Stimulated activated CD8-positive, alpha-beta memory T cell treated with anti-CD3 and anti-CD28 coated beads, Interleukin-7, amount 100 ng/mL, for 48 hours (primary cell): ENCODE measurements at regions not wholly inside any gene's neighbourhood (a gene's known extent, or its start where the extent isn't known, plus 50 kb on each side); places are given as distances from the start of the nearest gene placed in this dataset.

ENCODE experiments used
- DNase-seq, 2 donors: peaks; one replicate each; pipeline ENCODE4 v3.0.0-alpha.2; 2020; ENCODE audit warnings: low read depth in 1 of 2; ENCODE audit errors: extremely low read depth in 1 of 2

DNA sequence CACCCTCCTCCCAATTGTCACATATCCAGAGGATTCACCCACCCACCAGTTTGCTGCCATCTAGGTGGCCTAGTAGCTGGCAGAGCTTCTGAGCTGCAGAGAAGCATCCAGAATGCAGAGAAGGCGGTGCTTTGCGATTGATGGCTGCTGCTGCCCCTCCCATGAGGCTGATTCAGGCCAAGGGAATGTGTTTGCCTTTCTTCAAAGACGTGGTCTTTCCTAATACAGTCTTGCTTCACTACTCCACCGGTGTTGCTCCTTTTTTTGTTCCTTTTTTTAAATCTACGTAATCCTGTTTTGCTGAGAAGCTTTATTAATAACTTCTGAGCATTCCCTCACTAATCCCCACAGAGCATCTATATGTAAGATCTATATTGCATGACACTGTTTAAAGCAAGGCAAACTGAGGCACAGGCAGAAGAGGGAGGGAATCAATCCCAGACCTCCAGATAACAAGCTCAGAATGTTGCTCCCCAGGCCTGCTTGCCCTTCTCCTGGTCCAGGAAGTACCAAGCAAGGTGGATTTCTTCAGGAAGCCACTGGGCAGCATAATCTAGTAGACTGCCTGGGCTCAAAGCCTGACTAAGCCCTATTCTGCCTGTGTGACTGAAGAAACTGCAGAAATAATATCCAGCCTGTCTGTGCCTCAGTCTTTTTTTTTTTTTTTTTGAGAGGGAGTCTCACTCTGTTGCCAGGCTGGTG, 275.5 kb upstream of the FMN2 start:
- DNase-seq = no peak

DNA sequence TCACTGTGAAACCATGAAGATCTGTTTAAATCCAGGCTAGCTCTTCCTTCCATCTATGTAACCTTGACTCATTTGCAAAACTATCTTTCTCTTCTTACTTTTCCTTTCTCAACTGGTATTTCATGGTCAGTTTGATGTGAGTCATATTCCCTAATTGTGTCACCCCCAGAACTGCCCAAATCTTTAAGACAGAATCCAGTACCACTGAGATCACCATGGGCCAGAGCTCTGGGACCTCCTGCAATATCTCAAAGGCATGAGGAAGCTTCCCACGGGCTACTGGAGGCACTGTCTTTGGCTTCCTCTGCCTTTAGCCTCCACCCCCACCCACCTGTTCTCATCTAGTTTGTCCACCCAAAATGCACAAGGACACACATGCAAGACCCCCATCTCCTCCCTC, 274.4 kb upstream of the FMN2 start:
- DNase-seq = no peak

DNA sequence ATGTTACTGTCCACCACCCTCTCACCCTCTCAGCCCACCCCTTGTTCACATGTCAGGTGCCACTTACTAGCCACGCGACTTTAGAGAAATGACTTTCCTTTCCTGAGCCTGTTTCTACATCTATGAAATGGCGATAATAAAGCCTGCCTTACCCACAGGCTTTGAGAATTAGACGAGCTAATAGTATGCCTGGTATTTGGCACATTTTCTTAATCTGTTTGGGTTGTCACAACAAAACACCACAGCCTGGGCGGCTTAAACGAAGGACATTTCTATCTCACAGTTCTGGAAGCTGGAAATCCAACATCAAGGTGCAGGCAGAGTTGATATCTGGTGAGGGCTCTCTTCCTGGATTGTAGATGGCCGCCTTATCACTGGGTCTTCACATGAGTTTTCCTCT, 273.9 kb upstream of the FMN2 start:
- no peak for DNase-seq

DNA sequence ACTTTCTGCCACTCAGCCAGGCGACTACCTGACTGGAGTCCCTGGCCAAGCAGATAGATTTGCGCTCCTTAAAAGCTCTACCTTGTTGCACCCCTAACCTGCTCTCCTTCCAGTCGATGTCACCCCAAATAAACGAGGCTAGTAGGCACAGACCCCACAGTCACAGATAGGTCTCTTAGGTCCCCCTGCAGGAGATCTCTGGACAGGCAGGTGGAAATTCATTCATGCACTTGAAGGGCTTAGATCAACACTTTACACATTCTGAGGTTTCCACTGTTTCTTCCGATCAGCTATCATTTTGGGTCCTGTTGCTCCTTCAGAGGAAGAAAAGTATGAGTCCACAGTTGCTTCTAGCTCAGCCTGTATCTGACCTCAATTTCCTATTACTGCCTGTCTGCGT, 272.6 kb upstream of the FMN2 start:
- DNase-seq = no peak

DNA sequence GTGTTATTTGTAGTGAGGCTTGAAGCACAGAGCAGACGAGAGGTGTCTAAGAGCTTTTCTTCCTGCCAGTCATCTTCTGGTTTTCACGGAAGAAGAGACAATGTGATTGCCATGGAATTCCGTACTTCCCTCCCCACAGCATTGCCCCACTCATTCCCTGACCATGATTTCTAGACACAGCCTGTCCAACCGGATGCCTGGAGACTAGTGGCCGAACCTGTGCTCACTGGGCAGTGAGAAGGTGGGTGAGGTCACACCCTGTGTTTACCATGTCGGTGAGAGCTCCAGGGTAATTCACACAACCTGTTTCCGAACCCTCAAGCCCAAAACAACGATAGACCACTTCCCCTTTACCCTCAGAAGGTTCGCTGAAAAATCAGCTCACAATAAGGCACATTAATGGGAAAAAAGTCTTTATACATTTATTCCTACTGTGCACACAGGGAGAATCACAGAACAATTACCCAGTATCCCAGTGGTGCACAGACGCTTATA, 271.9 kb upstream of the FMN2 start:
- no peak for DNase-seq

DNA sequence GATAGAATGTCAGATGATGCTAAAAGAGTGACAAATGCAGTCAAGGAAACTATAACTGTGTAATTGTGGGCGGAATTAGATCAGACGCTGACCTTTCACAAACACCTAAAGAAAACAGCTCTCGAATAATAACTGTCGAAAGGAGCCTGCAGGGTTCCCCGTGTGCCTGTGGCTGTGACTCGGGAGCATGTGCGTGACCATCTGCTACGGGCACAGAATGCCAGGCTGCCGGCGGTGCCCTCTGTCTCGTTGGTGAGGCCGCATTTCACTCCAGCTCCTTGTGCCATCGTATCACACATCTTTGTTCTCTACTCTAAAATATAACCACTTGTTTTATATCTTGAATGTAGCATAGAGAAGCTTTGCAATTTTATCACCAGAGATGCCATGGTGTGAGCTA, 267.8 kb upstream of the FMN2 start:
- no peak for DNase-seq

DNA sequence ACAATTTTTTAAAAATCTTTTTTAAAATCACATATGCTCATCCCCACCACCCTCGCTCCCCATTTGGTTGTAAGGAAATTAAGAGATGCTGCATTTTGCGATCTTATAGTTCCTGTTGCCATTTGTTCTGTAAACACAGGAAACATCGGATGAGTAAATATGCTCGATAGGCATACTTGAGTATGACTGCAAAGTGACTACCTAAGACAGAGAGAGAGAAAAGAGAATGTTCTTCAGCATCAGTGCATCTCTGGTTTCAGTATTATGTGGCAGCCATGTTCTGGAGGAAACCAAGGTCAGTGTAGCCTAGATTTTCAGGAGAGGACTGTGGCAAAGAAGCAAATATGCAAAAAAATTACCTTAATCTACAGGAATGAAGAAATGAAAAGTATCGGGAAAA, 265.5 kb upstream of the FMN2 start:
- DNase-seq = no peak

DNA sequence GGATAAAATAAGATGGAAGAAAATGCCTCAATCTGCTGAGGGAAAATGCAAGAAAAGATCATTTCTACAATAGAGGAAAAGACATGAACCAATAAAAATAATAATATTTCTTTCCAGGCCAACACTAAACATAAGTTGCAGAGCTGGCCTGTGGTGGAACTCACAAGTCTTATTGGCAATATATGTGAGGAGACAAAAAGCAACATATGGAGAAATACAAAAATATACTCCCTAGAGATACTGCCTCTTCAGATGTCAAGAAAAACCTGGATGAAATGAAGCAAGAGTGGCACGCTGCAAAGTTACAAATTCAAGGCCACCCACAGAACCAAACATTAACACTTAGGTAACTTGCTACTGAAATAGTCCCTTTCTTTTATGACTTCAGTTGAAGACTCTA, 264.9 kb upstream of the FMN2 start:
- no peak for DNase-seq

DNA sequence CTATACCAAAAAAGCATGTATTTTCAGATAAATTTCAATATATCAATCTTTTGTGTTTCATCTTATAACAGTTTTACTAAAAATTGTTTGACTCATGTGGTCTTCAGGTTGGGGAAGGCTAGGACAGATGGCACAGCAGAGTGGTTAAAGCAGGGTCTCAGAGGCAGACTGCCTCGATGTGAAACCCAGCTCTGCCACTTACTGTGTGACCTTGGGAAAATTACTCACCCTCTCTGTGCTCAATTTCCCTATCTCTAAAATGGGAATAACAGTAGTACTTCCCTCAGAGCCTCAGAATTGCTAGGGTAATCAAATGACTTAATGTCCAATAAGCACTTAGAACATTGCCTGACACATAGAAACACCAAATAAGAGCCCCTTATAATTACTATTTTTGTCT, 262.1 kb upstream of the FMN2 start:
- DNase-seq = no peak

DNA sequence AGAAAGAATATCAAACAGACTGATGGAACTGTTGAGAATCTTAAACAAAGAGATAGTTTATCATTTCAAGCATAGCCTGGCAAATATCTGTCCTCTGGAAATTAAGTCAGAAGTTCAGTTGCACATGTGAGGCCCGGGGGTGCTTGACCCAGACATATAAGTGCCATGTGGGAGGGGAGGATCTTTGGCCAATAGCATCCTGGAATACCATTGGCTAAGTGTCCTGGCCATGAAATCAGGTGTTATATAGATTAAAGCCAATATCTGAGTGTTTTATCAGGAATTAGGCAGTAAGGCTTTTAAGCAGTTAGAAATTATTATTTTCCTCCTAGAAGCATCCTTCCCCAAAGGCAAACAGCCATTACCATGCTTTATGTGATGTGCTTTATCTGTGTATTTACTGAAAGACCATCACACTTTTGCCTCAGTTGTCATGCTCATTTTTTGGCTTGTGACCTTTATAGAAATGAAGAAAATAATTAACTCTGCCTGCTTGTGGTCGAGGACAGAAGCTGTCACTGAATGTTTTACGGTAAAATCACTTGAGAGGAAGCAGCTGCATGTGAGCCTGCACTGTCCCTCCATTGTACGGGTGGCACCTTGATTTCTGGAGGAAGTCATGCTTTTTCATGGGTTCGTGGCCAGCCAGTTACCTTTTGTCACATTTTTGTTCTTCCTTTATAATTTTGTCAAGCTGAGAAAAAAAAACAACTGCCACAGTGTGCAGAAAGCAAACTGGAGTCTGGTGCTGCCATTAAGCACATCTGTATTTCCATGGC, 259.9 kb upstream of the FMN2 start:
- no peak for DNase-seq

DNA sequence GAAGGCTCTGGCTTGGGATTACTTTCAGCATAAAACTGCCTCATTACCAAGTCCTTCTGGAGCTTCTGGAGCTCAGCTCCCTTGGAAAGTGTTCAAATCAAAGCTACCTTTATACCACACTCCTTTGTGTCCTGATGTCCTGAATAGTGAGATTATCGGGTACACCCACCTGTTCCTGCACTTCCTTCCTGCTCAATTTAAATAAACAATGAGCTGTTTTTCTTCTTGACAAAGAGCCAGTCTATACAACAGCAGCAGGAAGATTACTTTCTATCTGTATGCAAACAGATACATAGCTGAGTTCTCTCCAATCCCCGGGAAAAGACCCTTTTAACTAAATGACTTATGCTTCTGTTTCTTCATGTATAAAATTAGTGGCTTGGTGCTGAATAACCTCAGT, 258.0 kb upstream of the FMN2 start:
- DNase-seq = no peak

DNA sequence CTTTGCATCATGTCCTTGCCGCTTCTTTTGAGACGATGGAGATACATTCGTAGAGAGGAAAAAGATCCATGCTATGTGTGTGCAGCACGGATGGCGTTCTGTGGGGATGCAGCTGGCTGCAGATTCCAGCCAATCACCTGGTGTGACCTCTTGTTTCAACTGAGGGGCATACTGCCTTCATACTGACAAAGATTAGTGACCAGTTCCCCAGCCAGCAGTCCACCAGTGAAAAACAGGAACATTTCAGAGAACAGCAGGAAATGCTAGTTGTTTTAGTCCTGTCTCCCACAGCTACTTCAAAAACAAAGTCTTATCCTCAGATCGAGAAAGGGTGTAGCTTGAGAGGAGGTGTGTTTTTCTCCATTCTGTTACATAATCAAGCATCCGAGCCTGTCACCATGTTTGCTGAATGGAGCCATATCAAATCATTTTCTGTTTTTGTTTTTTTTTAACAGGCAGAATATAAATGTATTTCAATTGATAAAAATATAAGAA, 255.7 kb upstream of the FMN2 start:
- no peak for DNase-seq

DNA sequence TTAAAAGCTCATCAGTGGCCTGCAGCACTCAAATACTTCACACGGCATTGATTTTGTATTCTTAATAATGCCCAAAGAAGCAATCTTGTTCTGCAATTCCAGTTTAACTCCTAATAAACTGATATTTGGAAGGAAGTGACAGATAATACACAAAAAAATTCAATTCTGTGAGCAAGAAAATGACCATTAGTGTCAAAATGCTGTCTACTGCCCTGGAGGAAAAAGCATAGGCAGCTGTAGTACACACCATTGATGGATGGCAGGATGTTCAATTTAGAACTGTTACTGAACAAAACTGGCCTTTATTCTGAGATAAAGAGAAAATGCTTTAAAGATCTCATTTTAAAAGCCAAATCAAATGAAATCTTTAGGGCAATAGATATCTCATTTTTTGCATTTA, 251.3 kb upstream of the FMN2 start:
- DNase-seq = no peak

DNA sequence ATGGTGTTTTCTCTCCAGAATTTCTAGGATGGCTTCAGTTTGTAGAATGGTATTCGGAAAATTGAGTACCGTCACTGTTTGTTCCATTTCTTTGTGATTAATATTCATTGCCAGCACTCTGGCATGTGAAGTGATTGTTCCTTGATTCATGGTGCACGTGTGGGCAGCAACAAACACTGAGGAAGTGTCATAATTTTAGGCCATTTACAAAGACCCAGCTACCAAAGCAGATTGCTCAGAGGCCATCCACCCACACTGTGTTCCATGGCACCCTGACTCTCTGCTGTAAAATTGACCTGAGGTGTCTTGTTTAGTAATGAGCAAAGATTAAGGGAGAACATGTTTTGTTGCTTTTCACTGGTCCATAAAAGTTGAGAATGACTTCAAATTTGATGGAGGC, 250.9 kb upstream of the FMN2 start:
- DNase-seq = no peak

DNA sequence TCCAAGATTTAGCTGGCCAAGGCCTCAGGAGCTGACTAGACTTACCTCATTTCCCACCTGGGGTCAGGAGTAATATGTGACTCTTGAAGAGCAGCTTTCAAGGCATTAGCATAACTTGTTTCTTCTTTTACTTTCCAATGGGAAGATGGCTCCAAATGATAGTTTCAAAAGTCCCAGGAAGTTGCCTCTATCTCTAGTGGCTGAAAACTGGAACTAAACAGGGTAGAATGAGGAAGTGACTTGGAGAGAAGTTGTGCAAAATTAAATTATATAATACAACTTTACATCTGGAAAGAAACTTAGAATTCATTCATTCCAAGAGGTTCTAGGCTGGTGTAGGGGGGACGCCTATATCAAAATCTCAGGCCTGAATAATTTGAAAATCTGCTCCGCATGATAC, 250.1 kb upstream of the FMN2 start:
- no peak for DNase-seq

DNA sequence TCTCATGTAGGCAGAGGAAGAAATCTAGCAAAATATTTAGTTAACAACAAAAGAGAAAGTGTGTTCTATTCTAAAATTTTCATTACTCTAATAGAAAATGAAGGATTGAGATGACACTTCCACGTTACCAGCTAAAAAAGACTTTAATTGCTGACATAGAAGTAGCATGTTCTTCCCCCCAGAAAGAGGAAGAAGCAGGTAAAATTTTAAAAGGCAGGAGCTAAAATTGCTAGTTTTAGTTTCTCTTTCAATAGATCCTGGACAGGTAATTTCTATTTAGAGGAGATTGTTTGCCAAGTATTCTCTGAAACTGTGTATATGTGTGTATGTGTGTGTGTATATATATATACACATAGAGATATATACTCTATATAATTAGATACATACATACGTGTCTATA, 248.1 kb upstream of the FMN2 start:
- no peak for DNase-seq

DNA sequence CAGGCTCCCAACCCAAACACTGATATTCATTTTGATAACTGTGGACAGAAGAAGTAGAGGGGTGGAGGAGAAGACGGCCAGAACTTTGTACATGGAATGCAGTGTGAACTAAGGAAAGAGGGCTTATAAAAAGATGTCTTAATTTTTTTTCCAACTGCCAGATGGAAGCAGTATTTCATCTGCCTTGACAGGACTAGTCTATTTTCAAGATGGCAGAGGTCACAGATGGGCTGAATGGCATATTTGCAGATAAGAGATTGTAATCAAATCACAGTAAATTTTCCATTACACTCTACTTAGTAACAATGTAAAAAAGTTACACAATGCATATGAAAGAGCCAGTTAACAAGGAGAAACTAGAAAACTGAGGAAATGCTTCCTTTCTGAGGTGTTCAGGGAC, 246.8 kb upstream of the FMN2 start:
- no peak for DNase-seq

DNA sequence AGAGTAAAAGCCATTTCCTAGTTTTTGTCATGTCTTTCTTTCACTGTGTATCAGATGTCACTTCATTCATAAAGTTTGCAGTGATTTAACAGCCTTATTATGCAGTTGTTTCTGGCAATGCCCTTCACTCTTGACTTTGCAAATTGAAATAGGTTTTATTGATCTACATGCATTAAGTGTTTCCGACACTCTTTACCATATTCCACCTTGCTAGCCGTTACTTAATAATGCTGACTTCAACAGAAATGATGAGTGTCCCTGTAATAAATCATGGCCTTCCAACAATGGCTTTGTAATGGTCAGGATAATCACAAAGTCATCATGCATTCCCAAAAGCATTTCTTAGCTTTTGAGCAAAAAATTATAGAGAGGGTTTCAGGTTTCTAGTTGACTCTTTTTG, 236.8 kb upstream of the FMN2 start:
- no peak for DNase-seq

DNA sequence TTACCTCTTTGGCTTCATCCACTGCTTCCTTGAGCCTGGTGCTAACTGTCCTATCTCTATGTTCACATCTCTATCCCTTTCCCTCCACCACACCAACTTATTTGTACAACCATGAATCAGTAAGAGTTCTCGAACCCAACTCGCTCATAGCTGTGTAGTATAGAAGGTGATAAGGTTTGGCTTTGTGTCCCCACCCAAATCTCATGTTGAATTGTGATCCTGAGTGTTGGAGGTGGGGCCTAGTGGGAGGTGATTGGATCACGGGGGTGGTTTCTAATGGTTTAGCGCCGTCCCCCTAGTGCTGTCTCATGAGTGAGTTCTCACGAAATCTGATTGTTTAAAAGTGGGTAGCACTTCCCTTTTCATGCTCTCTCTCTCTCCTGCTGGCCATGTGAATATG, 235.6 kb upstream of the FMN2 start:
- no peak for DNase-seq

DNA sequence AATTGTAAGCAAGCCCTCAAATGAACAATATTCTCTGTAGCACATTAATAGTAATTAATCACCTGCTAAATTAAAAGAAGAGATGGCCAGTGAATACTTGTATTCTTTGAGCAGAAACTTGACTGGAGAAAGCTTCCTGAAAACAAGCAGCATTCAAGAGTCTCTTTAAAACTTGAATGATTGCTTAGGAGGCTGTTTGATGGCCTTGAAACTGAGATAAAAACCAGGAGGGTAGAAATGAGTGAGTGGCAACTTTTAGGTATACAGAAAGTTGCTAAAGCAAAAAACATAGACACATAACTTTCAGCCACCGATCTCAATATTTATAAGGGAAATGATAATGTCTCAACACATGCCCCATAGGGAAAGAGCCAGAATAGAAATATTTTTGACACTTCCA, 234.8 kb upstream of the FMN2 start:
- no peak for DNase-seq

DNA sequence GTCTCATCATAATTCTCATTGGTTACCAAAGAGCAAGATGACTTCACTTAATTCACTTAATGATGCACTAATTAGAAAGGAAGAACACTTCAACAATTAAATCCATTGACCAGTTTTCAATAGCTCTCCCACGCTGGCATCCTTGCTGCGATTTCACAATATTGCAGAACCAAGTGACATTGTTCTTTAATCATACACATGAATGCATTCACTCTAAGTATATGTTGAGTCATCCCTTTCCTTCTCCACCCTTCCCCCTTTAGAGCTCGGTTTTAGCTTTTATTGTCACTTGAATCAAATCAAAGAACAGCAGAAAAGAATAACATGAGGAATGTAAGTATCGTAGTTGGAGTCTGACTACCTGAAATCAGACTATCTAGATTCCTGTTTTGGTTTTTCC, 233.6 kb upstream of the FMN2 start:
- no peak for DNase-seq

DNA sequence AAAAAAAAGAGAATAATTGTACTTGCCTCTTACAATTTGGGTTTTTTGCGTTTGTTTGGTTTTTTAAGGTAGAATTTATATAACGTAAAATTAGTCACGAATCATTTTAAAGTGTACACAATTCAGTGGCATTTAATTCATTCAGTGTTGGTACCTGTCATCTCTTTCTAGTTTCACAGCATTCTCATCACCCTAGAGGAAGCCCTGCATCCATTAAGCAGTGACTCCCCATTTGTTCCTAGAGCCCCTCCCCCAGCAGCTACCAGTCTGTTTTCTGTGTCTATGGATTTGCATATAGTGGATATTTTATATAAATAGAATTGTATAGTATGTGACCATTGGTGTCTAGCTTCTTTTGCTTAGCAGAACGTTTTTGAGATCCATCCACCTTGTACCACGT, 233.2 kb upstream of the FMN2 start:
- DNase-seq = no peak
